ENCODE measurements at regions not wholly inside any gene's neighbourhood (a gene's known extent, or its start where the extent isn't known, plus 50 kb on each side); places are given as distances from the start of the nearest gene placed in this dataset.

- TF ChIP-seq ZNF879 (CRISPR knock-in tag; IDR thresholded peaks at IDR 0.05) = no peak
Measured at GRCh38 chr15:38672273-38672672, 107.7 kb upstream of the RASGRP1 start (continued).

- no peak overlapping the region for H3K4me2 ChIP-seq (ENCODE audit: low read depth, low read length)
- no TSS peak for BruUV-seq (replicated peaks)
- no peak for ATAC-seq
- intact Hi-C loops (cut with micrococcal nuclease; ENCODE audit: unreplicated experiment) (loop anchor here (1.0 kb wide), 1 partner anchor 25 kb away; no protein-coding TSS in a partner anchor), in situ Hi-C loops (cut with HindIII; ENCODE audit: extremely low pct_ligation_motif_present, low pct_unique_long_range_greater_than_20kb) (no loop called here)
- H3K9me3 ChIP-seq (ENCODE audit: low read length) = no peaks in the 10 kb centered on the region
- no peak overlapping the region for H2AFZ ChIP-seq (ENCODE audit: low read length)
- CTCF ChIA-PET (ENCODE audit: low intra/inter-chr PET ratio, low total read pairs) = no interaction called here
- 37% methylated on average over 13 of the region's 14 CpGs for WGBS (ENCODE audit: low lambda C conversion rate)
- no peak overlapping the region for H3K4me3 ChIP-seq (replicated peaks in 1 of 3; ENCODE audit: insufficient read depth in 1 of 3, low read depth in 2 of 3, low read length in 3 of 3)
- H4K20me1 ChIP-seq (ENCODE audit: insufficient read depth, low read length) = no peaks in the 10 kb centered on the region
- no peak overlapping the region for H3K27ac ChIP-seq (ENCODE audit: extremely low read length, insufficient read depth, low read length)
- DNase-seq (ENCODE audit: low spot score) = no peak
- H3K36me3 ChIP-seq (replicated peaks in 1 of 2; ENCODE audit: control insufficient read depth in 1 of 2, insufficient read depth in 2 of 2, low read length in 2 of 2) = no peaks in the 10 kb centered on the region
- no peaks in the 10 kb centered on the region for H3K79me2 ChIP-seq (ENCODE audit: insufficient read depth, low read length)
- H3K27me3 ChIP-seq (ENCODE audit: control insufficient read depth in 1 of 2, insufficient read depth in 2 of 2, low read length in 2 of 2) = peaks cover 0 to 4% of the 10 kb centered on the region in 2 experiments; a peak in 1 of 5 replicates
- no peak for FAIRE-seq
- no peak overlapping the region for H3K9ac ChIP-seq (ENCODE audit: insufficient read depth, low read depth, low read length)
- H3K4me1 ChIP-seq (ENCODE audit: insufficient read depth, low read length) = no peaks in the 10 kb centered on the region
- POLR2A ChIA-PET = no interaction called here
- no peak for TF ChIP-seq THAP7 (CRISPR knock-in tag; IDR thresholded peaks at IDR 0.05)
- no peak for TF ChIP-seq ZBTB7A (CRISPR knock-in tag; IDR thresholded peaks at IDR 0.05)
- no peak for TF ChIP-seq ATF7 (IDR thresholded peaks at IDR 0.05)
- no peak for TF ChIP-seq ATF7 (CRISPR knock-in tag; IDR thresholded peaks at IDR 0.05)
- no peak for TF ChIP-seq ZNF776 (CRISPR knock-in tag; IDR thresholded peaks at IDR 0.05)
- no peak for TF ChIP-seq ZNF879 (CRISPR knock-in tag; IDR thresholded peaks at IDR 0.05)
- TF ChIP-seq, protein P1, sequence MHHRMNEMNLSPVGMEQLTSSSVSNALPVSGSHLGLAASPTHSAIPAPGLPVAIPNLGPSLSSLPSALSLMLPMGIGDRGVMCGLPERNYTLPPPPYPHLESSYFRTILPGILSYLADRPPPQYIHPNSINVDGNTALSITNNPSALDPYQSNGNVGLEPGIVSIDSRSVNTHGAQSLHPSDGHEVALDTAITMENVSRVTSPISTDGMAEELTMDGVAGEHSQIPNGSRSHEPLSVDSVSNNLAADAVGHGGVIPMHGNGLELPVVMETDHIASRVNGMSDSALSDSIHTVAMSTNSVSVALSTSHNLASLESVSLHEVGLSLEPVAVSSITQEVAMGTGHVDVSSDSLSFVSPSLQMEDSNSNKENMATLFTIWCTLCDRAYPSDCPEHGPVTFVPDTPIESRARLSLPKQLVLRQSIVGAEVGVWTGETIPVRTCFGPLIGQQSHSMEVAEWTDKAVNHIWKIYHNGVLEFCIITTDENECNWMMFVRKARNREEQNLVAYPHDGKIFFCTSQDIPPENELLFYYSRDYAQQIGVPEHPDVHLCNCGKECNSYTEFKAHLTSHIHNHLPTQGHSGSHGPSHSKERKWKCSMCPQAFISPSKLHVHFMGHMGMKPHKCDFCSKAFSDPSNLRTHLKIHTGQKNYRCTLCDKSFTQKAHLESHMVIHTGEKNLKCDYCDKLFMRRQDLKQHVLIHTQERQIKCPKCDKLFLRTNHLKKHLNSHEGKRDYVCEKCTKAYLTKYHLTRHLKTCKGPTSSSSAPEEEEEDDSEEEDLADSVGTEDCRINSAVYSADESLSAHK (CRISPR knock-in tag; IDR thresholded peaks at IDR 0.05; ENCODE audit: borderline replicate concordance) = no peak
- TF ChIP-seq, protein P2, sequence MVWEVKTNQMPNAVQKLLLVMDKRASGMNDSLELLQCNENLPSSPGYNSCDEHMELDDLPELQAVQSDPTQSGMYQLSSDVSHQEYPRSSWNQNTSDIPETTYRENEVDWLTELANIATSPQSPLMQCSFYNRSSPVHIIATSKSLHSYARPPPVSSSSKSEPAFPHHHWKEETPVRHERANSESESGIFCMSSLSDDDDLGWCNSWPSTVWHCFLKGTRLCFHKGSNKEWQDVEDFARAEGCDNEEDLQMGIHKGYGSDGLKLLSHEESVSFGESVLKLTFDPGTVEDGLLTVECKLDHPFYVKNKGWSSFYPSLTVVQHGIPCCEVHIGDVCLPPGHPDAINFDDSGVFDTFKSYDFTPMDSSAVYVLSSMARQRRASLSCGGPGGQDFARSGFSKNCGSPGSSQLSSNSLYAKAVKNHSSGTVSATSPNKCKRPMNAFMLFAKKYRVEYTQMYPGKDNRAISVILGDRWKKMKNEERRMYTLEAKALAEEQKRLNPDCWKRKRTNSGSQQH (CRISPR knock-in tag; IDR thresholded peaks at IDR 0.05; ENCODE audit: low read depth) = no peak
- TF ChIP-seq MAFG (CRISPR knock-in tag; IDR thresholded peaks at IDR 0.05) = no peak
- no peak for TF ChIP-seq ISL2 (CRISPR knock-in tag; IDR thresholded peaks at IDR 0.05)
- TF ChIP-seq AKAP8 (CRISPR knock-in tag; IDR thresholded peaks at IDR 0.05) = no peak
- no peak for TF ChIP-seq AGO2 (optimal IDR thresholded peaks at IDR 0.05; ENCODE audit: low read depth, low read length)
- no peak for TF ChIP-seq ZNF747 (CRISPR knock-in tag; IDR thresholded peaks at IDR 0.05; ENCODE audit: borderline replicate concordance)
- no peak for TF ChIP-seq ARID2 (CRISPR knock-in tag; IDR thresholded peaks at IDR 0.05; ENCODE audit: borderline replicate concordance)
- TF ChIP-seq ZNF12 (CRISPR knock-in tag; IDR thresholded peaks at IDR 0.05) = no peak
- TF ChIP-seq, protein P3, sequence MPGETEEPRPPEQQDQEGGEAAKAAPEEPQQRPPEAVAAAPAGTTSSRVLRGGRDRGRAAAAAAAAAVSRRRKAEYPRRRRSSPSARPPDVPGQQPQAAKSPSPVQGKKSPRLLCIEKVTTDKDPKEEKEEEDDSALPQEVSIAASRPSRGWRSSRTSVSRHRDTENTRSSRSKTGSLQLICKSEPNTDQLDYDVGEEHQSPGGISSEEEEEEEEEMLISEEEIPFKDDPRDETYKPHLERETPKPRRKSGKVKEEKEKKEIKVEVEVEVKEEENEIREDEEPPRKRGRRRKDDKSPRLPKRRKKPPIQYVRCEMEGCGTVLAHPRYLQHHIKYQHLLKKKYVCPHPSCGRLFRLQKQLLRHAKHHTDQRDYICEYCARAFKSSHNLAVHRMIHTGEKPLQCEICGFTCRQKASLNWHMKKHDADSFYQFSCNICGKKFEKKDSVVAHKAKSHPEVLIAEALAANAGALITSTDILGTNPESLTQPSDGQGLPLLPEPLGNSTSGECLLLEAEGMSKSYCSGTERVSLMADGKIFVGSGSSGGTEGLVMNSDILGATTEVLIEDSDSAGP (CRISPR knock-in tag; IDR thresholded peaks at IDR 0.05; ENCODE audit: borderline replicate concordance) = no peak
- no peak for TF ChIP-seq ZNF160 (CRISPR knock-in tag; IDR thresholded peaks at IDR 0.05)
Measured at GRCh38 chr15:38672814-38673670, 108.4 kb upstream of the RASGRP1 start.
